Fibroblast of mammary gland (primary cell): ENCODE measurements at regions not wholly inside any gene's neighbourhood (a gene's known extent, or its start where the extent isn't known, plus 50 kb on each side); places are given as distances from the start of the nearest gene placed in this dataset.

Source experiments
- DNase-seq: peaks from one replicate; pipeline ENCODE4 v3.0.0-alpha.2; 2010; ENCODE audit warnings: low read depth
- H3K4me3 ChIP-seq: 2 replicates; pipeline ENCODE4 v1.5.1; 2011; ENCODE audit warnings: low read depth, mild to moderate bottlenecking, low read length, moderate library complexity; ENCODE audit not compliant: control insufficient read depth
- CTCF ChIP-seq: conservative IDR thresholded peaks from 2 replicates; pipeline ENCODE4 v1.5.1; 2011; ENCODE audit warnings: low read depth, low read length, inconsistent platforms; ENCODE audit not compliant: control insufficient read depth, insufficient read depth

- H3K4me3 ChIP-seq, result no peak overlapping the region
- no peak for TF ChIP-seq CTCF
- no peak for DNase-seq
These were observed 103.8 kb upstream of the GPR26 start for GRCh38 chr10:123562387-123562786.

GRCh38 chr10:123562811-123563580 lies 103.2 kb upstream of the GPR26 start:
- no peak for TF ChIP-seq CTCF
- no peak for DNase-seq
- no peak overlapping the region for H3K4me3 ChIP-seq

- TF ChIP-seq CTCF, result no peak
- no peak overlapping the region for H3K4me3 ChIP-seq
- DNase-seq, result no peak
These were observed 102.6 kb upstream of the GPR26 start for GRCh38 chr10:123563581-123563855.

- no peak for DNase-seq
- TF ChIP-seq CTCF, result no peak
- H3K4me3 ChIP-seq, result no peak overlapping the region
These were observed 102.2 kb upstream of the GPR26 start for GRCh38 chr10:123563994-123564393.

GRCh38 chr10:123564631-123565030 lies 101.5 kb upstream of the GPR26 start:
- H3K4me3 ChIP-seq, result no peak overlapping the region
- no peak for TF ChIP-seq CTCF
- no peak for DNase-seq

- TF ChIP-seq CTCF, result no peak
- DNase-seq, result no peak
- H3K4me3 ChIP-seq, result no peak overlapping the region
These were observed 100.2 kb upstream of the GPR26 start for GRCh38 chr10:123565691-123566660.
